Sigmoid colon (tissue), 6 donors: ENCODE measurements at regions not wholly inside any gene's neighbourhood (a gene's known extent, or its start where the extent isn't known, plus 50 kb on each side); places are given as distances from the start of the nearest gene placed in this dataset.

Source experiments
- DNase-seq: peaks from one replicate; pipeline ENCODE4 v3.0.0-alpha.2; 2019
- H3K27ac ChIP-seq, 4 donors: fragments of 200-600 bp; sonication (generic); one replicate each; pipeline ENCODE4 v1.5.1; 2016 to 2019; ENCODE audit warnings: mild to moderate bottlenecking in 1 of 4
- H3K27me3 ChIP-seq, 3 donors: fragments of 200-600 bp; sonication (generic); one replicate each; pipeline ENCODE4 v1.5.1; 2019; ENCODE audit warnings: mild to moderate bottlenecking in 1 of 3
- H3K36me3 ChIP-seq, 4 donors: fragments of 200-600 bp; sonication (generic); one replicate each; pipeline ENCODE4 v1.5.1; 2016 to 2019
- H3K4me1 ChIP-seq, 4 donors: fragments of 200-600 bp; sonication (generic); one replicate each; pipeline ENCODE4 v1.5.1; 2017 to 2019
- H3K4me3 ChIP-seq, 4 donors: fragments of 200-600 bp; sonication (generic); one replicate each; pipeline ENCODE4 v1.5.1; 2017 to 2019; ENCODE audit warnings: mild to moderate bottlenecking in 2 of 4, moderate library complexity in 1 of 4
- H3K9me3 ChIP-seq, 4 donors: fragments of 200-600 bp in 3 of 4; sonication (generic) in 3 of 4; one replicate each; pipeline versions ENCODE4 v1.5.1 to v1.6.1; 2013 to 2019
- EP300 ChIP-seq, 4 donors: sonication (generic); formaldehyde crosslinking; IDR thresholded peaks; one replicate each; pipeline ENCODE4 v1.6.1; 2017; ENCODE audit warnings: antibody characterized with exemption in 4 of 4
- POLR2A ChIP-seq, 2 donors: fragments of 450-650 bp; IDR thresholded peaks; one replicate each; pipeline ENCODE4 v1.6.1; 2016; ENCODE audit warnings: antibody characterized with exemption in 2 of 2, mild to moderate bottlenecking in 2 of 2, moderate library complexity in 2 of 2
- POLR2AphosphoS5 ChIP-seq, 4 donors: sonication (generic); formaldehyde crosslinking; IDR thresholded peaks; one replicate each; pipeline ENCODE4 v1.6.1; 2017; ENCODE audit warnings: antibody characterized with exemption in 4 of 4
- WGBS, 2 donors: extraction: QIAGEN DNeasy Blood & Tissue Kit; methylation state at CpG; one replicate each; pipeline ENCODE4 v1.1.7; 2013; 5-methylcytosine and 5-hydroxymethylcytosine counted together
- intact Hi-C: fragments of 100-400 bp; cut with DNase I; formaldehyde crosslinking; loops from one replicate; pipeline ENCODE4 v1.15.1; 2023
- TF ChIP-seq, protein P1 (sequence below), 4 experiments: fragments of 450-650 bp in 3 of 4; fragments of 200-600 bp in 1 of 4; IDR thresholded peaks; one replicate each; pipeline ENCODE4 v1.5.1; 2016 to 2019; ENCODE audit warnings: antibody characterized with exemption in 4 of 4, mild to moderate bottlenecking in 3 of 4, moderate library complexity in 2 of 4
- donor health status: healthy with polysubstance abuse.
- donor health status: healthy.

DNA sequence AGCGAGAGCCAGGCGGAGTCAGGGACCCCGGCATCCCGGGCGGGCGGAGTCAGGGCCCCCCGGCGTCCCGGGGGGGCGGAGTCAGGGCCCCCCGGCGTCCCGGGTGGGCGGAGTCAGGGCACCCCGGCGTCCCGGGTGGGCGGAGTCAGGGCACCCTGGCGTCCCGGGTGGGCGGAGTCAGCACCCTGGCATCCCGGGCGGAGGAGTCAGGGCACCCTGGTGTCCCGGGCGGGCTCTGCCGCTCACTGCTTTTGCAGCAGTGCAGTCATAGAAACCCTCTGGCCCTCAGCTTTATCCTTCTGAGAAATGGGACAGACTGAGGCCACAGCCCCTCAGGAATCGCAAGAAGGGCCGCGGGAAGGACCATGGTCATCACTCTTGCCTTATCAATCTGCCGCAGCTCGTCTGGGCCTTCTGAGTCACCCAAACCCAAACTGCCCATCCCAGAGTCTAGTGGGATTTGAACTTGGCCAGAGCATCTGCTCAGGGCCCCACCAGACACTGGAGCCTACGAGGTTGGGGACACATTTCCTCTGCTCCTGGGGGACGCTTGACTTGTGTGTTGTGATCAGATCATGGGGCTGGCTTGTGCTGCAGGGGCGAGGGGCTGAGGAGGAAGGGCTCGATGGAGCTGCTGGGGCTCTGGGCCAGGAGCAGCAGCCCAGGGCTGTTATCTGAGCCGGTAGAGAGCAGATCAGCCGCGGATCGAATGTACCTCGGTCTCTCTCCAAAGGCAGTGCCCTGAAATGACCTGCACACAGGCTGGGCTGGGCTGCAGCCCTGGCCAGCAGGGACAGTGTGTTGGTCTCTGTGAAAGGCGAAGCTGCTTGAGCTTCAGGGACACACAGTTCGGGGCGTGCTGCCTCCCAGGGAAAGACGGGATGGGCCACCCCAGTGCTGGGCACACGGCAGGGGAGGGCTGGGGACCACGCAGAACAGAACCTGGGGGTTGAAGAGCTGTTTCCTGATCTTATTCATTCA lies 290.1 kb upstream of the HDAC4 start:
- H3K4me1 ChIP-seq, result no peaks in the 10 kb centered on the region
- no peak for TF ChIP-seq POLR2A (IDR thresholded peaks at IDR 0.05)
- no peak for TF ChIP-seq POLR2AphosphoS5 (IDR thresholded peaks at IDR 0.05)
- TF ChIP-seq, protein P1, sequence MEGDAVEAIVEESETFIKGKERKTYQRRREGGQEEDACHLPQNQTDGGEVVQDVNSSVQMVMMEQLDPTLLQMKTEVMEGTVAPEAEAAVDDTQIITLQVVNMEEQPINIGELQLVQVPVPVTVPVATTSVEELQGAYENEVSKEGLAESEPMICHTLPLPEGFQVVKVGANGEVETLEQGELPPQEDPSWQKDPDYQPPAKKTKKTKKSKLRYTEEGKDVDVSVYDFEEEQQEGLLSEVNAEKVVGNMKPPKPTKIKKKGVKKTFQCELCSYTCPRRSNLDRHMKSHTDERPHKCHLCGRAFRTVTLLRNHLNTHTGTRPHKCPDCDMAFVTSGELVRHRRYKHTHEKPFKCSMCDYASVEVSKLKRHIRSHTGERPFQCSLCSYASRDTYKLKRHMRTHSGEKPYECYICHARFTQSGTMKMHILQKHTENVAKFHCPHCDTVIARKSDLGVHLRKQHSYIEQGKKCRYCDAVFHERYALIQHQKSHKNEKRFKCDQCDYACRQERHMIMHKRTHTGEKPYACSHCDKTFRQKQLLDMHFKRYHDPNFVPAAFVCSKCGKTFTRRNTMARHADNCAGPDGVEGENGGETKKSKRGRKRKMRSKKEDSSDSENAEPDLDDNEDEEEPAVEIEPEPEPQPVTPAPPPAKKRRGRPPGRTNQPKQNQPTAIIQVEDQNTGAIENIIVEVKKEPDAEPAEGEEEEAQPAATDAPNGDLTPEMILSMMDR (IDR thresholded peaks at IDR 0.05), result no peak
- TF ChIP-seq EP300 (IDR thresholded peaks at IDR 0.05), result no peak
- no peak for DNase-seq
- WGBS, 2 donors, result 78 to 85% methylated on average over 46 of the region's 46 CpGs
- intact Hi-C loops, result no loop called here
- H3K27ac ChIP-seq, result no peak overlapping the region
- H3K4me3 ChIP-seq, result no peak overlapping the region
- H3K36me3 ChIP-seq, result no peaks in the 10 kb centered on the region
- no peaks in the 10 kb centered on the region for H3K9me3 ChIP-seq
- peaks cover 0 to 7% (median 0%) of the 10 kb centered on the region in 3 donors for H3K27me3 ChIP-seq

DNA sequence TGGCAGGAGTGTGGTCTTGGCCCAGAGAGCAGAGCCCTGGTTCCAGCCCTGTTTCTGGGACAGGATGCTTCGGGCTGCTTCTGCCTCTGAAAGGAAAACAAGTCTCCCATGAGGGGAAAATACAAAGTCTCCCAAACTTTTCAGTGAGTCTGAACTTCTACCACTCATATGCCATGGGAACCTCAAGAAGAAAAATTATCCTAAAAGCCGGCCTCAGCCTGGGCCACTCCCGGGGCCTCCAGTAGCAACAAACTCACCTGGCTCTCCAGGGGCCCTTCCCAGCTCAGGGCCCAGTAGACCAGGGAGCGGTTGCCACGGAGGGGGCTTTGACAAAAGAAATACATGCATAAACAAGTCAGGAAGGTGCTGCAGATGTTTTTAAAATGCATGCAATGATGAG lies 289.2 kb upstream of the HDAC4 start:
- H3K27me3 ChIP-seq, result peaks cover 0 to 7% (median 0%) of the 10 kb centered on the region in 3 donors
- H3K4me3 ChIP-seq, result no peak overlapping the region
- 83 to 86% methylated on average over 5 of the region's 5 CpGs for WGBS, 2 donors
- no peaks in the 10 kb centered on the region for H3K36me3 ChIP-seq
- H3K27ac ChIP-seq, result no peak overlapping the region
- DNase-seq, result no peak
- intact Hi-C loops, result no loop called here
- no peak for TF ChIP-seq EP300 (IDR thresholded peaks at IDR 0.05)
- TF ChIP-seq, protein P1 (IDR thresholded peaks at IDR 0.05), result no peak
- TF ChIP-seq POLR2AphosphoS5 (IDR thresholded peaks at IDR 0.05), result no peak
- no peak for TF ChIP-seq POLR2A (IDR thresholded peaks at IDR 0.05)
- no peaks in the 10 kb centered on the region for H3K4me1 ChIP-seq
- no peaks in the 10 kb centered on the region for H3K9me3 ChIP-seq

DNA sequence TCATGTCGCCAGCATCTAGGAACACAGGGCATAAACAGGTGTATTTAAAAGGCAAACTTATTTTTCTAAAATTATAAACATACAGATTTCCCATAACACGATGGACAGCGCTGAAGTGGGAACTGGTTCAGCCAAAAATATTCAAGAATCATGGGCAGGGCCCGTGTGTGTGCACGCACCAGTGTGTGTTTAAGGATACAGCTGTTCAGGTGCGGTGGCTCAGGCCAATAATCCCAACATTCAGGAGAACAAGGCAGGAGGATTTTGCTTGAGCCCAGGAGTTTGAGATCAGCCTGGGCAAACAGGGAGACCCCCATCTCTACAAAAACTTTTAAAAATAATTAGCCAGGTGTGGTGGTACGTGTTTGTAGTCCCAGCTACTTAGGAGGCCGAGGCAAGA lies 288.6 kb upstream of the HDAC4 start:
- no peak overlapping the region for H3K27ac ChIP-seq
- peaks cover 0 to 7% (median 0%) of the 10 kb centered on the region in 3 donors for H3K27me3 ChIP-seq
- H3K4me3 ChIP-seq, result no peak overlapping the region
- no peak for DNase-seq
- intact Hi-C loops, result no loop called here
- H3K36me3 ChIP-seq, result no peaks in the 10 kb centered on the region
- no peaks in the 10 kb centered on the region for H3K9me3 ChIP-seq
- WGBS, 2 donors, result 78 to 86% methylated on average over 8 of the region's 8 CpGs
- no peak for TF ChIP-seq POLR2A (IDR thresholded peaks at IDR 0.05)
- TF ChIP-seq, protein P1 (IDR thresholded peaks at IDR 0.05), result no peak
- TF ChIP-seq EP300 (IDR thresholded peaks at IDR 0.05), result no peak
- no peak for TF ChIP-seq POLR2AphosphoS5 (IDR thresholded peaks at IDR 0.05)
- H3K4me1 ChIP-seq, result no peaks in the 10 kb centered on the region

DNA sequence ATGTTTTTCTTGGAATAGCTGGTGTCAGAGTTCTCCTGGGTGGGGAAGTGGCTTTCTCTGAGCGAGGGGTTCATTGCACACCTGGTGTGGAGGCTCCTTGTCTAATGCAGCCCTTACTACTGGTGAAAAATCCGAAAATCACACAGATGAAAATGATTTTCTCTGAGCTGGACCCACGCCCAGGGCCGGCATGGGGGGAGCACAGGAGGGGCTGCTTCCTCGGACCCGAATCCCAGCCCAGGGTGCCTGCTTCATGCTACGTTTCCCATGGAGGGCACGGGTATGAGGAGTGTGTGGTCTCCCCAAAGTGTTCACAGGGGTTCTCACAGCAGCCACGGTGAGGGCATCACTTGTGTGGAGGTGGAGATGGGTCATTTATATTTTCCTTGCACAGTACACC lies 288.0 kb upstream of the HDAC4 start:
- Histone ChIP-seq H3K36me3 (no peaks in the 10 kb centered on the region), H3K27me3 (peaks cover 0 to 7% (median 0%) of the 10 kb centered on the region in 3 donors), H3K4me3 (no peak overlapping the region), H3K9me3 (no peaks in the 10 kb centered on the region), H3K4me1 (no peaks in the 10 kb centered on the region), H3K27ac (no peak overlapping the region)
- DNase-seq, result no peak
- 66 to 81% methylated on average over 9 of the region's 9 CpGs for WGBS, 2 donors
- intact Hi-C loops, result no loop called here
- no peak for TF ChIP-seq POLR2AphosphoS5 (IDR thresholded peaks at IDR 0.05)
- no peak for TF ChIP-seq EP300 (IDR thresholded peaks at IDR 0.05)
- TF ChIP-seq, protein P1 (IDR thresholded peaks at IDR 0.05), result no peak
- TF ChIP-seq POLR2A (IDR thresholded peaks at IDR 0.05), result no peak
